Activated naive CD8-positive, alpha-beta T cell treated with anti-CD3 and anti-CD28 coated beads for 36 hours (primary cell): ENCODE measurements at regions not wholly inside any gene's neighbourhood (a gene's known extent, or its start where the extent isn't known, plus 50 kb on each side); places are given as distances from the start of the nearest gene placed in this dataset.

Experiments
- DNase-seq: peaks from one replicate; pipeline ENCODE4 v3.0.0; 2021
- H3K27ac Mint-ChIP-seq: one replicate; pipeline ENCODE4 v1.8.0; 2022; ENCODE audit warnings: mild to moderate bottlenecking, moderate library complexity, mixed read lengths
- H3K27me3 Mint-ChIP-seq: one replicate; pipeline ENCODE4 v1.8.0; 2022; ENCODE audit warnings: mild to moderate bottlenecking, mixed read lengths
- H3K36me3 Mint-ChIP-seq: one replicate; pipeline ENCODE4 v1.8.0; 2021; ENCODE audit warnings: mild to moderate bottlenecking, mixed read lengths
- H3K4me1 Mint-ChIP-seq: one replicate; pipeline ENCODE4 v1.8.0; 2021; ENCODE audit warnings: mixed read lengths
- H3K4me3 Mint-ChIP-seq: one replicate; pipeline ENCODE4 v1.8.0; 2022; ENCODE audit warnings: mild to moderate bottlenecking, moderate library complexity, mixed read lengths
- H3K9me3 Mint-ChIP-seq: one replicate; pipeline ENCODE4 v1.8.0; 2022; ENCODE audit warnings: mixed read lengths

- DNase-seq, result no peak
- H3K36me3 Mint-ChIP-seq, result no peaks in the 10 kb centered on the region
- H3K9me3 Mint-ChIP-seq, result no peaks in the 10 kb centered on the region
- peak overlapping the region; percentile 67 for H3K27ac Mint-ChIP-seq
- H3K4me1 Mint-ChIP-seq, result peaks cover 41% of the 10 kb centered on the region
- no peak overlapping the region for H3K4me3 Mint-ChIP-seq
- H3K27me3 Mint-ChIP-seq, result peaks cover 7% of the 10 kb centered on the region
Measured at GRCh38 chr12:92987362-92987761, 58.3 kb upstream of the EEA1 start.

- no peak overlapping the region for H3K4me3 Mint-ChIP-seq
- DNase-seq, result peak; percentile 32
- no peaks in the 10 kb centered on the region for H3K9me3 Mint-ChIP-seq
- no peaks in the 10 kb centered on the region for H3K36me3 Mint-ChIP-seq
- peaks cover 7% of the 10 kb centered on the region for H3K27me3 Mint-ChIP-seq
- H3K4me1 Mint-ChIP-seq, result peaks cover 41% of the 10 kb centered on the region
- H3K27ac Mint-ChIP-seq, result peak overlapping the region; percentile 67
Measured at GRCh38 chr12:92987846-92988621, 58.9 kb upstream of the EEA1 start.

- Mint-ChIP-seq H3K9me3 (no peaks in the 10 kb centered on the region), H3K27ac (peak overlapping the region; percentile 95), H3K36me3 (no peaks in the 10 kb centered on the region), H3K27me3 (peaks cover 7% of the 10 kb centered on the region), H3K4me1 (peaks cover 41% of the 10 kb centered on the region), H3K4me3 (no peak overlapping the region)
- no peak for DNase-seq
Measured at GRCh38 chr12:92988622-92989130, 59.6 kb upstream of the EEA1 start.

- Mint-ChIP-seq H3K27ac (peak overlapping the region; percentile 95), H3K4me3 (no peak overlapping the region), H3K4me1 (peaks cover 41% of the 10 kb centered on the region), H3K36me3 (no peaks in the 10 kb centered on the region), H3K27me3 (peaks cover 7% of the 10 kb centered on the region), H3K9me3 (no peaks in the 10 kb centered on the region)
- DNase-seq, result peak; percentile 19
Measured at GRCh38 chr12:92989715-92990484, 60.8 kb upstream of the EEA1 start.

GRCh38 chr12:92991134-92991533 is 62.0 kb upstream of the EEA1 start:
- Mint-ChIP-seq H3K27me3 (peaks cover 7% of the 10 kb centered on the region), H3K27ac (no peak overlapping the region), H3K36me3 (no peaks in the 10 kb centered on the region), H3K9me3 (no peaks in the 10 kb centered on the region), H3K4me1 (peaks cover 41% of the 10 kb centered on the region), H3K4me3 (no peak overlapping the region)
- DNase-seq, result no peak

GRCh38 chr12:92992041-92992440 is 62.9 kb upstream of the EEA1 start:
- peaks cover 41% of the 10 kb centered on the region for H3K4me1 Mint-ChIP-seq
- H3K27ac Mint-ChIP-seq, result no peak overlapping the region
- no peak for DNase-seq
- no peak overlapping the region for H3K4me3 Mint-ChIP-seq
- H3K27me3 Mint-ChIP-seq, result peaks cover 7% of the 10 kb centered on the region
- H3K9me3 Mint-ChIP-seq, result no peaks in the 10 kb centered on the region
- no peaks in the 10 kb centered on the region for H3K36me3 Mint-ChIP-seq

GRCh38 chr12:92993259-92993658 is 64.2 kb upstream of the EEA1 start:
- Mint-ChIP-seq H3K27ac (no peak overlapping the region), H3K36me3 (no peaks in the 10 kb centered on the region), H3K9me3 (no peaks in the 10 kb centered on the region), H3K4me3 (no peak overlapping the region), H3K27me3 (peaks cover 7% of the 10 kb centered on the region), H3K4me1 (peaks cover 31% of the 10 kb centered on the region)
- no peak for DNase-seq

DNA sequence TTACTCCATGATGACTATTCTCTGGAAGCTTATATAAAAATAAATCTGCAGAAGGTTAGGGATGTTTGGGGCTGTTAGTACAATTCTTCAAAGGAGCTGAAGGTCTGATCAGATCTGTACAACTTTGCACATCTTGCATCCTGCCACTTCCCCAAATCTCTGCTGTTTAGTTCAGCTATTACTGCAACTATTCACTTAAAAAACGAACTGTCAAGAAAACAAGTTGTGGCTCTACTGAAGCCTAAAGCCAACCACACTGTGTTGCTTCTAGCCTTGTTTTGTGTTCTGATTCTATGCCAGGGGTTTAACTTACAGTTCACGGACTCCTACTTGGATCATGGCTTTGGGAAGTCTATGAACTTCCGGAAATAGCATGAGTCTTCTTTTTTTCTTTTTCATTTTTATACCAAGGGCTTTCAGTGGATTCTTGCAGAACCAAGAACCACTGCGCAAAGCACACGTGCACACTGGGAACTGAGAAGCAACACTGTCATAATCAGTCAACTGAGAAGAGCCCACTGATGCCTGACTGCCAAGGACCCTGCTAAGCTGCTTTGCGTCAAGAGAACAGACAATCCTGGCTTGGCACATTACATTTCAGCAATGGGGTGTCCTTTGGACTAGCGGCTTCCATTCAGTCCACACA is 66.3 kb upstream of the EEA1 start:
- DNase-seq, result no peak
- H3K9me3 Mint-ChIP-seq, result no peaks in the 10 kb centered on the region

DNA sequence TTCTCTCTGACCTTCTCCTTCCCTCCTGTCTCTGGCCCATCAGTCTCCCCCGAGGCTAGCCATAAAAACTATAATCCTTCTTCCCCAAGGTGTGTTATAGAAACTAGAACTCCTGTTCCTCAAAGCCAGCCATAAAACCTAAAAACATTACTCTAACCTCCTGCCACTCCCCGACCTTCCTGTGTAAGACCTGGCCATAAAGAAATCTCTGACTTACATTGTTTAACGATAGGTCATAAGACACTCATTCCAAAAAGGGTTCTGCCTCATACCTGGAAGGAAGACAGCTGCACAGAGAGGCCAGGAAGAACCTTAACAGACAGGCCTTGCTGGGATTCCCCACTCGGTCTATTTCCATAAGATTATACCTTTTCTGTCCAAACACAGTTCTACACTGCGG is 70.9 kb upstream of the EEA1 start:
- no peak for DNase-seq
- Mint-ChIP-seq H3K27me3 (no peaks in the 10 kb centered on the region), H3K36me3 (no peaks in the 10 kb centered on the region), H3K27ac (no peak overlapping the region), H3K9me3 (no peaks in the 10 kb centered on the region), H3K4me1 (no peaks in the 10 kb centered on the region), H3K4me3 (no peak overlapping the region)

More for the DNA sequence above, 66.3 kb upstream of the EEA1 start:
- Mint-ChIP-seq H3K27me3 (peaks cover 7% of the 10 kb centered on the region), H3K4me1 (peaks cover 12% of the 10 kb centered on the region), H3K27ac (no peak overlapping the region), H3K4me3 (no peak overlapping the region), H3K36me3 (no peaks in the 10 kb centered on the region)

- H3K4me3 Mint-ChIP-seq, result no peak overlapping the region
- no peaks in the 10 kb centered on the region for H3K27me3 Mint-ChIP-seq
- DNase-seq, result no peak
- no peak overlapping the region for H3K27ac Mint-ChIP-seq
- no peaks in the 10 kb centered on the region for H3K36me3 Mint-ChIP-seq
- no peaks in the 10 kb centered on the region for H3K9me3 Mint-ChIP-seq
- H3K4me1 Mint-ChIP-seq, result no peaks in the 10 kb centered on the region
Measured at GRCh38 chr12:93001407-93001806, 72.3 kb upstream of the EEA1 start.

DNA sequence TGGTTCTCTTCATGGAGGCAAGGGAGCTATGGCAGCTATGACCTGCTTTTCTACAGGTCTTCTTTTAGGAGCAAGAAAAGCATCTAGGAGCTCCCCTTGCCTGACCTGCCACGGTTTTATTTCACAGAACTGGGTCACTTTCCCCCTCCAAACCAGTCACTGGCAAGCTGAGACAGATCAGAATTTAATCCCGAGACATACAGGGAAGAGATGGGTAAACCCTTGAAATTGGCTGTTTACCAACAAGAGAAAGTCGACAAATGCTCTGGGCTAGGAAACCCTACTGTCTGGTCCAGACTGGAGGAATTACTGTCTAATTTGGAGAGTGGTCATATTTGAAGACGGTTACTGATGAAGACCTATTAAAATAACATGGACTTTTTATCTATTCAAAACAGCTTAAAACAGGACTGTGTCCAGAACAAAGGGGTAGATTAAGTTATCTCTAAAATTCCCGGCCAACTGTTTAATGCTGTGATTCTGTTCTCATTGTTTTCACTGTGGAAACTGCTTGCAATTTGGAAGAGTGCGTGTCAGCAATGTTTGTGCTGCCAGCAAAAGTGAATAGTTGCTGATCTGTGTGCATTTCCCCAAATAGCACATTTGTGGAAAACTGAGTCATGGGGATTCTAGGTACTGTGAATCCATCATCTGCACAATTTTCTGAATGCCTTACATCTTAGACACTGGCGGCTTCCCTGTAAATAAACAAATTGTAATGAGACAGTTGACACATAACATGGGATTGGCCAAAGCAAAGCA is 73.4 kb upstream of the EEA1 start:
- DNase-seq, result no peak
- H3K9me3 Mint-ChIP-seq, result no peaks in the 10 kb centered on the region
- H3K27ac Mint-ChIP-seq, result no peak overlapping the region
- H3K36me3 Mint-ChIP-seq, result no peaks in the 10 kb centered on the region
- no peaks in the 10 kb centered on the region for H3K4me1 Mint-ChIP-seq
- H3K27me3 Mint-ChIP-seq, result no peaks in the 10 kb centered on the region
- H3K4me3 Mint-ChIP-seq, result no peak overlapping the region

DNA sequence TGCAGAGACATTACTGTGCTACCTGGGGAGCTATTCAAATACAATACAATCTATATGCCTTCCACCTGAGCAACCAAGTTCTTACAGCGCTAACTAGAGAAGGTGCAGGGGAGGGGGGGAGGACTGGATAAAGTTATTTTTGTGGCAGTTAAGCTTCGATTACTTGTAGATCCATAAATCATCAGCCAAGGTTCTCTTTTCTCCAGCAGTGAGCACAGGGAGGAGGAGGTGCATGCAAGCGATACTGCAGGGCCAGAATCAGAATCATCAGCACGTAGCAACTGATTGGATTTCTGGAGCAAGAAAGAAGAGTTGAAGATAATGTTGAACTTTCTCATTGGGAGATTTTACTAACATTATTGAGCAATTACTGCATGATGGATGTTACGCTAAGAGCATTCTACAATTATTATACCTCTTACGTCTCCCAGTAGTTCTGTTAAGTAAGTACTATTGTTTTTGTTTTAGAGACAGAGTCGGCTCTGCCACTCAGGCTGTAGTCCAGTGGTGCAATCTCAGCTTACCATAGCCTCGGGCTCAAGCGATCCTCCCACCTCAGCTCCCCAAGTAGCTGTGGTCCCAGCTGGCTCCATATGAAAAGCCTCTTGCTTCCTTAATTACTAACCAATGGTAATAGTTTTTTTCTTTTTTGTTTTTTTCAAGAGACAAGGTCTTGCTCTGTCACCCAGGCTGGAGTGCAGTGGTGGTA is 74.6 kb upstream of the EEA1 start:
- Mint-ChIP-seq H3K4me3 (no peak overlapping the region), H3K36me3 (no peaks in the 10 kb centered on the region), H3K27me3 (no peaks in the 10 kb centered on the region), H3K4me1 (peaks cover 3% of the 10 kb centered on the region), H3K27ac (no peak overlapping the region), H3K9me3 (no peaks in the 10 kb centered on the region)
- DNase-seq, result no peak

DNA sequence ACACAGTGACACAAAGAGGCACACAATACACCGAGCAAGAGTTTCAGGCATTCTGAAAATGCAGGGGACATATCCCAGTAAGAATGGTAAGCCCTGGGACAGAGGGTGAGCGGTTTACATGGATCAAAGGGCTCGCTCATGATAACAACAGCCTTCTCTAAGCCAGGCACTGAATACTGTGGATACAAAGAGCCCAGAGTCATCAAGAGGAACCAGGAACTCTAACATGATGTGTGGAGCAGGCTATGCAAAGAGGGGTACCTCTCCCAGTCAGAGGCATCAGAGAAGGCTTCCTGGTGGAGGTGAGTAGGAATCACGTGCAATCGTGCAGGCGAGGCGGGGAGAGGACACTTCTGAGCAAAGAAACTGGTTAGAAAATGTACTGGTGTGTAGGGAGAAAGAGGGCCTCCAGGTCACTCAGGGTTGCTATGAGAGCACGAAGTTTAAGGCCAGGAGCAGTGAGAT is 76.9 kb upstream of the EEA1 start:
- peaks cover 8% of the 10 kb centered on the region for H3K4me1 Mint-ChIP-seq
- H3K36me3 Mint-ChIP-seq, result no peaks in the 10 kb centered on the region
- no peak for DNase-seq
- H3K27me3 Mint-ChIP-seq, result no peaks in the 10 kb centered on the region
- no peak overlapping the region for H3K27ac Mint-ChIP-seq
- H3K4me3 Mint-ChIP-seq, result no peak overlapping the region
- H3K9me3 Mint-ChIP-seq, result no peaks in the 10 kb centered on the region
